SK-N-SH treated with all-trans-retinoic acid at 6 μM for 48 hours (cell line): ENCODE measurements at regions not wholly inside any gene's neighbourhood (a gene's known extent, or its start where the extent isn't known, plus 50 kb on each side); places are given as distances from the start of the nearest gene placed in this dataset.

Source experiments
- ARNTL ChIP-seq: fragments of 450-650 bp; formaldehyde crosslinking; IDR thresholded peaks from 2 replicates; pipeline ENCODE4 v1.5.0; 2020; ENCODE audit warnings: low read depth, mild to moderate bottlenecking, moderate library complexity, borderline replicate concordance
- CSDC2 ChIP-seq: fragments of 250-450 bp; sonication (Bioruptor Pico); IDR thresholded peaks from 2 replicates; pipeline ENCODE4 v1.5.0; 2020; ENCODE audit warnings: mild to moderate bottlenecking, moderate library complexity
- PATZ1 ChIP-seq: fragments of 250-450 bp; sonication (Bioruptor Pico); IDR thresholded peaks from 2 replicates; pipeline ENCODE4 v1.8.0; 2020; ENCODE audit warnings: mild to moderate bottlenecking, moderate library complexity, borderline replicate concordance
- ZNF70 ChIP-seq: fragments of 450-650 bp; formaldehyde crosslinking; IDR thresholded peaks from 2 replicates; pipeline ENCODE4 v1.5.0; 2020; ENCODE audit warnings: mild to moderate bottlenecking, moderate library complexity
- ZNF8 ChIP-seq: fragments of 450-650 bp; formaldehyde crosslinking; IDR thresholded peaks from 2 replicates; pipeline ENCODE4 v1.5.0; 2020; ENCODE audit warnings: mild to moderate bottlenecking, moderate library complexity
- TF ChIP-seq, protein P1 (sequence below): fragments of 250-450 bp; sonication (Bioruptor Pico); IDR thresholded peaks from 2 replicates; pipeline ENCODE4 v1.5.1; 2021; ENCODE audit warnings: mild to moderate bottlenecking, moderate library complexity
- TF ChIP-seq, protein P2 (sequence below): fragments of 250-450 bp; sonication (Bioruptor Pico); IDR thresholded peaks from 2 replicates; pipeline ENCODE4 v1.5.1; 2020; ENCODE audit warnings: low read depth, mild to moderate bottlenecking, moderate library complexity

- TF ChIP-seq ZNF70, result no peak
- no peak for TF ChIP-seq PATZ1
- TF ChIP-seq ARNTL (CRISPR knock-in tag), result no peak
- TF ChIP-seq, protein P1, sequence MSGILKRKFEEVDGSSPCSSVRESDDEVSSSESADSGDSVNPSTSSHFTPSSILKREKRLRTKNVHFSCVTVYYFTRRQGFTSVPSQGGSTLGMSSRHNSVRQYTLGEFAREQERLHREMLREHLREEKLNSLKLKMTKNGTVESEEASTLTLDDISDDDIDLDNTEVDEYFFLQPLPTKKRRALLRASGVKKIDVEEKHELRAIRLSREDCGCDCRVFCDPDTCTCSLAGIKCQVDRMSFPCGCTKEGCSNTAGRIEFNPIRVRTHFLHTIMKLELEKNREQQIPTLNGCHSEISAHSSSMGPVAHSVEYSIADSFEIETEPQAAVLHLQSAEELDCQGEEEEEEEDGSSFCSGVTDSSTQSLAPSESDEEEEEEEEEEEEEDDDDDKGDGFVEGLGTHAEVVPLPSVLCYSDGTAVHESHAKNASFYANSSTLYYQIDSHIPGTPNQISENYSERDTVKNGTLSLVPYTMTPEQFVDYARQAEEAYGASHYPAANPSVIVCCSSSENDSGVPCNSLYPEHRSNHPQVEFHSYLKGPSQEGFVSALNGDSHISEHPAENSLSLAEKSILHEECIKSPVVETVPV (CRISPR knock-in tag), result no peak
- TF ChIP-seq, protein P2, sequence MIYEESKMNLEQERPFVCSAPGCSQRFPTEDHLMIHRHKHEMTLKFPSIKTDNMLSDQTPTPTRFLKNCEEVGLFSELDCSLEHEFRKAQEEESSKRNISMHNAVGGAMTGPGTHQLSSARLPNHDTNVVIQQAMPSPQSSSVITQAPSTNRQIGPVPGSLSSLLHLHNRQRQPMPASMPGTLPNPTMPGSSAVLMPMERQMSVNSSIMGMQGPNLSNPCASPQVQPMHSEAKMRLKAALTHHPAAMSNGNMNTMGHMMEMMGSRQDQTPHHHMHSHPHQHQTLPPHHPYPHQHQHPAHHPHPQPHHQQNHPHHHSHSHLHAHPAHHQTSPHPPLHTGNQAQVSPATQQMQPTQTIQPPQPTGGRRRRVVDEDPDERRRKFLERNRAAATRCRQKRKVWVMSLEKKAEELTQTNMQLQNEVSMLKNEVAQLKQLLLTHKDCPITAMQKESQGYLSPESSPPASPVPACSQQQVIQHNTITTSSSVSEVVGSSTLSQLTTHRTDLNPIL (CRISPR knock-in tag), result no peak
- TF ChIP-seq ZNF8 (CRISPR knock-in tag), result no peak
- TF ChIP-seq CSDC2 (CRISPR knock-in tag), result no peak
Observed at GRCh38 chr3:148173851-148174250, 523.9 kb upstream of the AGTR1 start.
